H1 (cell line): ENCODE measurements at regions not wholly inside any gene's neighbourhood (a gene's known extent, or its start where the extent isn't known, plus 50 kb on each side); places are given as distances from the start of the nearest gene placed in this dataset.

Source experiments
- CTCF ChIA-PET: fragments of 300-600 bp; sonication (Branson Sonifier 250); formaldehyde crosslinking; loops from one replicate; lab custom pipeline; 2021; ENCODE audit not compliant: partially characterized antibody; lab: Charles Lee
- POLR2A ChIA-PET: fragments of 300-600 bp; sonication (Branson Sonifier 250); formaldehyde crosslinking; loops from one replicate; lab custom pipeline; 2021; ENCODE audit warnings: inconsistent platforms; ENCODE audit not compliant: partially characterized antibody; lab: Charles Lee
- DNase-seq, 2 experiments: peaks; one replicate each; pipeline versions ENCODE4 v3.0.0 to v3.0.0-alpha.2; 2010 to 2022; ENCODE audit warnings: low spot score in 2 of 2, low read depth in 1 of 2, mixed read lengths in 1 of 2
- FAIRE-seq: peaks from 2 replicates; lab custom pipeline; 2011; peaks lifted over from hg19 to GRCh38; lab: Jason Lieb, UNC
- H2AFZ ChIP-seq: 2 replicates; pipeline ENCODE4 v1.8.1; 2012; ENCODE audit warnings: low read length, inconsistent platforms
- H2AK5ac ChIP-seq: 2 replicates; pipeline ENCODE4 v1.6.1; 2013; ENCODE audit warnings: low read depth, low read length
- H2BK120ac ChIP-seq: replicated peaks from 2 replicates; pipeline ENCODE3; 2013; ENCODE audit warnings: low read depth, low read length, inconsistent platforms
- H2BK12ac ChIP-seq: 2 replicates; pipeline ENCODE4 v1.6.1; 2013; ENCODE audit warnings: low read depth, low read length
- H2BK15ac ChIP-seq: 2 replicates; pipeline ENCODE4 v1.6.1; 2013; ENCODE audit warnings: low read length
- H2BK20ac ChIP-seq: 2 replicates; pipeline ENCODE4 v1.6.1; 2013; ENCODE audit warnings: low read length
- H2BK5ac ChIP-seq: 2 replicates; pipeline ENCODE4 v1.6.1; 2013; ENCODE audit warnings: low read depth, low read length
- H3K14ac ChIP-seq: 2 replicates; pipeline ENCODE4 v1.6.1; 2013; ENCODE audit warnings: inconsistent platforms; ENCODE audit not compliant: insufficient read length
- H3K18ac ChIP-seq: 2 replicates; pipeline ENCODE4 v1.6.1; 2013; ENCODE audit warnings: low read length; ENCODE audit errors: extremely low read depth
- H3K23ac ChIP-seq: 2 replicates; pipeline ENCODE4 v1.6.1; 2013; ENCODE audit warnings: inconsistent platforms; ENCODE audit not compliant: insufficient read length
- H3K23me2 ChIP-seq: 2 replicates; pipeline ENCODE4 v1.6.1; 2013; ENCODE audit warnings: low read depth, low read length
- H3K27ac ChIP-seq: 2 replicates; pipeline ENCODE4 v1.6.1; 2011; ENCODE audit warnings: low read depth, low read length, inconsistent platforms
- H3K27me3 ChIP-seq, 4 experiments: replicated peaks in 1 of 4; 1 replicate in 1 of 4; 2 replicates in 3 of 4; pipeline versions ENCODE4 v1.6.1 to v1.8.1; 2011 to 2013; ENCODE audit warnings: low read length in 3 of 4, mild to moderate bottlenecking in 3 of 4, inconsistent platforms in 2 of 4, mixed read lengths in 2 of 4, moderate library complexity in 1 of 4; ENCODE audit not compliant: control insufficient read depth in 3 of 4, insufficient read depth in 3 of 4; ENCODE audit errors: extremely low read depth in 1 of 4
- H3K36me3 ChIP-seq, 4 experiments: 2 replicates each; pipeline versions ENCODE4 v1.6.1 to v1.8.1; 2011 to 2013; ENCODE audit warnings: mild to moderate bottlenecking in 4 of 4, low read length in 3 of 4, moderate library complexity in 2 of 4, control low read depth in 1 of 4, inconsistent platforms in 1 of 4; ENCODE audit not compliant: insufficient read depth in 4 of 4, control insufficient read depth in 2 of 4
- H3K4ac ChIP-seq: replicated peaks from 2 replicates; pipeline ENCODE3; 2013; ENCODE audit warnings: low read length, low read depth, mixed read lengths, inconsistent platforms; ENCODE audit not compliant: insufficient read length
- H3K4me1 ChIP-seq, 4 experiments: replicated peaks in 1 of 4; 1 replicate in 1 of 4; 2 replicates in 3 of 4; pipeline versions ENCODE4 v1.6.1 to v1.8.1; 2011 to 2013; ENCODE audit warnings: low read length in 3 of 4, inconsistent platforms in 2 of 4, mixed read lengths in 1 of 4; ENCODE audit not compliant: insufficient read depth in 4 of 4, control insufficient read depth in 3 of 4
- H3K4me2 ChIP-seq, 2 experiments: 2 replicates each; pipeline versions ENCODE4 v1.6.1 to v1.8.1; 2011 to 2013; ENCODE audit warnings: low read depth in 2 of 2, low read length in 2 of 2, control low read depth in 1 of 2, inconsistent platforms in 1 of 2, mild to moderate bottlenecking in 1 of 2; ENCODE audit not compliant: insufficient read depth in 1 of 2
- H3K4me3 ChIP-seq, 4 experiments: fragments of 200-600, 300-600 bp in 1 of 4; sonication (generic), shearing (Covaris generic), sonication (Bioruptor Twin) in 1 of 4; 2 replicates each; pipeline versions ENCODE4 v1.5.1 to v1.8.1; 2011 to 2016; ENCODE audit warnings: low read length in 4 of 4, low read depth in 3 of 4, control low read depth in 2 of 4, inconsistent platforms in 2 of 4, mild to moderate bottlenecking in 2 of 4, mixed read lengths in 1 of 4, moderate library complexity in 1 of 4; ENCODE audit not compliant: insufficient read depth in 2 of 4; ENCODE audit errors: extremely low read depth in 1 of 4
- H3K56ac ChIP-seq: replicated peaks from 2 replicates; pipeline ENCODE3; 2013; ENCODE audit warnings: low read depth, mild to moderate bottlenecking, mixed read lengths, low read length, inconsistent platforms; ENCODE audit not compliant: insufficient read length
- H3K79me1 ChIP-seq: 2 replicates; pipeline ENCODE4 v1.6.1; 2013; ENCODE audit warnings: low read depth, low read length, control low read depth
- H3K79me2 ChIP-seq, 2 experiments: 2 replicates each; pipeline versions ENCODE4 v1.6.1 to v1.8.1; 2012 to 2013; ENCODE audit warnings: low read length in 2 of 2, mild to moderate bottlenecking in 2 of 2, inconsistent platforms in 1 of 2; ENCODE audit not compliant: insufficient read depth in 2 of 2, control insufficient read depth in 1 of 2
- H3K9ac ChIP-seq, 4 experiments: replicated peaks in 1 of 4; 1 replicate in 1 of 4; 2 replicates in 3 of 4; pipeline versions ENCODE4 v1.6.1 to v1.8.1; 2011 to 2013; ENCODE audit warnings: low read depth in 3 of 4, low read length in 3 of 4, control low read depth in 2 of 4, mild to moderate bottlenecking in 2 of 4, moderate library complexity in 2 of 4, inconsistent platforms in 1 of 4; ENCODE audit errors: extremely low read depth in 1 of 4
- H3K9me3 ChIP-seq, 2 experiments: 2 replicates each; pipeline versions ENCODE4 v1.6.1 to v1.8.1; 2012 to 2013; ENCODE audit warnings: mild to moderate bottlenecking in 2 of 2, moderate library complexity in 2 of 2, control low read depth in 1 of 2, inconsistent platforms in 1 of 2, low read depth in 1 of 2, low read length in 1 of 2, mixed read lengths in 1 of 2; ENCODE audit not compliant: insufficient read depth in 2 of 2
- H4K20me1 ChIP-seq, 2 experiments: replicated peaks in 1 of 2; 2 replicates each; pipeline versions ENCODE3 to v1.8.1; 2011 to 2013; ENCODE audit warnings: inconsistent platforms in 2 of 2, low read length in 2 of 2, mild to moderate bottlenecking in 1 of 2; ENCODE audit not compliant: insufficient read depth in 2 of 2, control insufficient read depth in 1 of 2
- H4K5ac ChIP-seq: 2 replicates; pipeline ENCODE4 v1.6.1; 2013; ENCODE audit warnings: low read length, low read depth, mixed read lengths, inconsistent platforms; ENCODE audit not compliant: insufficient read length
- H4K8ac ChIP-seq: 2 replicates; pipeline ENCODE4 v1.8.0; 2013; ENCODE audit warnings: mild to moderate bottlenecking, moderate library complexity, low read length, inconsistent platforms; ENCODE audit not compliant: insufficient read depth; ENCODE audit errors: extremely low read depth
- H4K91ac ChIP-seq: replicated peaks from 2 replicates; pipeline ENCODE3; 2013; ENCODE audit warnings: low read length, mixed read lengths, inconsistent platforms; ENCODE audit not compliant: insufficient read length
- CEBPB ChIP-seq: IDR thresholded peaks from 2 replicates; pipeline ENCODE4 v1.6.1; 2012; ENCODE audit warnings: low read depth, low read length
- RFX5 ChIP-seq: IDR thresholded peaks from 2 replicates; pipeline ENCODE4 v1.6.1; 2011; ENCODE audit warnings: low read depth, low read length, improper control_type of control experiment, borderline replicate concordance
- WGBS, 2 experiments: shearing (Covaris generic) in 1 of 2; methylation state at CpG; one replicate each; pipeline versions ENCODE4 v1.1.6 to v1.1.7; 2013 to 2015; ENCODE audit warnings: low lambda C conversion rate in 2 of 2, mixed read lengths in 2 of 2, inconsistent platforms in 1 of 2, low coverage in 1 of 2, missing lambda C conversion rate in 1 of 2; ENCODE audit not compliant: insufficient replicate concordance in 2 of 2, insufficient coverage in 1 of 2, insufficient read length in 1 of 2; ENCODE audit errors: extremely low coverage in 1 of 2, missing lambda C conversion rate in 1 of 2; 5-methylcytosine and 5-hydroxymethylcytosine counted together

DNA sequence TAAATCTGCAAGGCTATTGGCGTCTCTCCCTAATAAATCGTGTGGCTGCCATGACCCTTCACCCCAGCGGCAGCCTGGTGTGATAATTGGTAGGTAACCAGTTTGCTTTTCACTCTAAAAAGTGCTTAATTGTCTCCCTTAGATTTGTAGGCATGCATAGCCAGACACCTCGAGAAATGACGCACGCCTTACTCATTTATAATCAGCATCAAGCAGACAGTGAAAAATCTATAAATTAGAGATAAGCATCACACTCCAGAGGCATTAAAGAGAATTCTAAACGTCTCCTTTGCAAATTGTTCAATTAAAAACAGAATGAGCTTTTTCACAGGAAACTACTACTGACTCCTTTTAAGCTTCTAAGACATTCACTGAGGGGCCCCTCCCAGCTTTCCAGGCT lies 110.2 kb upstream of the RPS6KA2 start:
- H2AFZ ChIP-seq = no peak overlapping the region
- H3K56ac ChIP-seq = no peak overlapping the region
- H3K4me1 ChIP-seq = peaks cover 0 to 6% (median 2%) of the 10 kb centered on the region in 4 experiments; a peak in 2 of 7 replicates
- H3K27ac ChIP-seq = no peak overlapping the region
- no peak overlapping the region for H2AK5ac ChIP-seq
- no peaks in the 10 kb centered on the region for H3K79me2 ChIP-seq
- H3K23ac ChIP-seq = no peak overlapping the region
- no peak overlapping the region for H4K5ac ChIP-seq
- H2BK12ac ChIP-seq = no peak overlapping the region
- no peak overlapping the region for H3K4me3 ChIP-seq
- H3K79me1 ChIP-seq = no peaks in the 10 kb centered on the region
- H3K23me2 ChIP-seq = no peaks in the 10 kb centered on the region
- no peak overlapping the region for H3K4me2 ChIP-seq
- H3K14ac ChIP-seq = no peak overlapping the region
- H3K4ac ChIP-seq = no peak overlapping the region
- no peaks in the 10 kb centered on the region for H3K36me3 ChIP-seq
- WGBS, 2 experiments = 84% methylated on average over 7 of the region's 7 CpGs; no CpG with 5 or more reads in 1 of the 2 experiments
- FAIRE-seq = no peak
- H4K91ac ChIP-seq = no peak overlapping the region
- H2BK15ac ChIP-seq = no peak overlapping the region
- ChIA-PET POLR2A (no interaction called here), CTCF (interaction anchor here (0.7 to 1.0 kb wide), 3 partner anchors 10 to 252 kb away, joined by 4 read pairs; no protein-coding TSS in a partner anchor)
- no peak overlapping the region for H3K18ac ChIP-seq
- no peak overlapping the region for H4K8ac ChIP-seq
- H3K9me3 ChIP-seq = 0 out of 4 replicates have a peak, but pooled peaks cover 0 to 4% of the 10 kb centered on the region in 2 experiments
- TF ChIP-seq CEBPB = no peak
- no peak for TF ChIP-seq RFX5
- DNase-seq = peak in 1 of 2 experiments; percentile 17
- H2BK5ac ChIP-seq = no peak overlapping the region
- no peak overlapping the region for H3K9ac ChIP-seq
- H2BK120ac ChIP-seq = no peak overlapping the region
- no peak overlapping the region for H2BK20ac ChIP-seq
- no peaks in the 10 kb centered on the region for H3K27me3 ChIP-seq
- peaks cover 0 to 2% of the 10 kb centered on the region in 2 experiments for H4K20me1 ChIP-seq
